Activated CD8-positive, alpha-beta memory T cell treated with anti-CD3 and anti-CD28 coated beads for 1 hour (primary cell): ENCODE measurements at regions not wholly inside any gene's neighbourhood (a gene's known extent, or its start where the extent isn't known, plus 50 kb on each side); places are given as distances from the start of the nearest gene placed in this dataset.

Experiments
- DNase-seq, 2 donors: peaks; one replicate each; pipeline ENCODE4 v3.0.0-alpha.2; 2020; ENCODE audit warnings: low read depth in 1 of 2; ENCODE audit errors: extremely low read depth in 1 of 2

GRCh38 chr3:135781026-135781815, 184.3 kb upstream of the PPP2R3A start:
- no peak for DNase-seq

GRCh38 chr3:135784557-135784956, 181.0 kb upstream of the PPP2R3A start:
- DNase-seq, result no peak

DNA sequence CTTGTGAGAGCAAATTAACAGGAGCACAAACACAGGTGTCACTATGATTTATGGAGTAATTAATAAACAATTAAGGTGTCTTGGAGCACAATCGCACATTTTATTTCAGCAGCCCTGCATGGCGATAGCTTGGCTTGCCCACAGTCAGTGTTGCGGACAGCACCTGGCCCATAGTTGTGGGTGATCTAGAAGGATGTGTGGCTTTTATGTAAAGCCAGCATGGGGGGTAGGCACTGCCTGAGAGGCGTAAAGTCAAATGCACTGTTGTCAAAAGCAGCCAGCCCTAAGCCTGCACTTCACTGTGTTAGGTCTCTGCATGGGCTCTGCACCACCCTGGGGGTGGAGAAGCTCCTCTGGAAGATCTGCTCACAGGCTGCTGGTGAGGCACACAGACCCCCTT, 177.4 kb upstream of the PPP2R3A start:
- DNase-seq, result no peak

DNA sequence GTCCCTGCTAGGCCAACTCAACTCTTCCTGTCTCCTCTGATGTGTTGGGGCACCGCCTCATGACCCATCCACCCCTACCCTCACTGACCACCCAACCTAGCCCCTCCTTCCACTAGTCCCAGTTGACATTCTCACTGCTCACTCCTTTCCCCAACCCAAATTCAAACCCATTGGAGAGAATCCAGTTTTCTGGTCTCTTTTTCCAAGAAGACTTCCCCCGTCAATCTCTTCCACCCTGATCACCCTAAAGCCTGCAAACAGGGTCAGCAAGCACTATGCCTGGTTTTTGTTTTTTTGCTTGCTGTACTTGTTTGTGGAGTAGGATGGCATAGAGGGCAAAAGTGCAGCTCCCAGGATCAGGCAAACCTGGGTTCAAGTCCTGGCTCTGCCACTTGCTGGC, 176.6 kb upstream of the PPP2R3A start:
- no peak for DNase-seq

DNA sequence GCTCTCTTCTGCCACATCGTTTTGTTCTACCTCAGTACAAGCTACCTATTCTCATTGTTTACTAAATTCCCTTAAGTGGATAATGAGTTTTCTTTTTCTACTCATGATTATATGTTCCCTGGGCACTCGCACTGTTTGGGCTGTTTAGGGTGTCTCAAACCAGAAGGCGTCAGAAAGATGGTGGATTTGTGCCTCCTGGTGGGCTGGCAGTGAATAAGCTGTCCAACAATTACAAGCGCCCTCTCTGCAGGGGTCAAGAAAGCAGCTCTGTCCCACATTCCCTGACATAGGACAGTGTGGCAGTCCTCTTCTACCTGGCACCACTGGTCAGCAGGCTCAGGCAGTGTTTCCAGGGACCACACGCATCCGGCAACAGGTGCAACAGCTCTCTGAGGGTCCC, 173.4 kb upstream of the PPP2R3A start:
- DNase-seq, result no peak

DNA sequence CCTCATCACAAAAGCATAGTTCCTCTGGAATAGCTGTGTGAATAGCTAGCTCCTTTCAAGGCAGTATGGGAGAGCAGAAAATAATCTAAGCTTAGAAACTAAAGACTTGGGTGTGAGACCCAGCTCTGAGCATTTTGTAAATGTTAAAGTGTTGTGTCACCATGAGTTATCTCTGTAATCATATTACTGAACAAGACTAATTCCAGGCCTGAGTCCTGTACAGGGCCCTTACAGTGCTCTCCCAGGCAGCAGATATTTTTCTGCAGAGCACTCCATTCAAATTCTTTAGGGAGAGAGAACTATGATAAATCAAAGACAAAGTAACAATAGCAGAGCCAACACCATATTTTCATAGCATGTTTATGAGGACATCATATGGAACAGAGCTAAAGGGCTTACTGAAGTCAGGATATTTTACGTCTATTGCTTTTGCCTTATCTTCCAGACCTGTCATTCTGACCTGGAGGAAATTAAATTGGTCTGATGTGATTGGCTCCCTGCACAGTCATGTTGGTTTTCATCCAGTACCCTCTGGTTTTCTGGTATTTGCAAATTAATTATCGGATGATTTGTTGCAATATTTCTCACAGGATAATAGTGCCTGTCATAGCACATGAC, 172.6 kb upstream of the PPP2R3A start:
- DNase-seq, result no peak

DNA sequence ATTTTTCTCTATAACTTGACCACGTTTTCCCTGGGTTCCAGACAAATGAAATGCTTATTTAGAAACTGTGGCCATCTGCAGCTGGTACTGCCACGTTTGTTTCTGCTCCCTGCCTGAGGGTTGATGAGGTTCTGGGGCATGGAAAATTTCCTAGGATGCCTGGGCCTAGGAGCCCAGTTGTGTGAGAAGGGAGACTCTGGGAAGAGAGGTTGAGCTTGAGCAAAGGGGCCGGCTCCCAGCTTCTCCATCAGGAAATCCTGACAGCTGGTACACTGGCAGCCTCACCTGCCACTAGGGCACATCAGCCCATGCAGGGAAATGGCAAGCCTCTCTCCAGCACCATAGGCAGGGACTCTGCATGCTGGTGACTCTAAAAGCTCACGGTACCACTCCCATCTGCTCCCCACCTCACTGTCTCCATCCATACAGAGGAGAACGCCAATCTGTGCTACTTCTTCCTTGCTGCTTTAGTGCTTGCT, 165.4 kb upstream of the PPP2R3A start:
- DNase-seq, result no peak

DNA sequence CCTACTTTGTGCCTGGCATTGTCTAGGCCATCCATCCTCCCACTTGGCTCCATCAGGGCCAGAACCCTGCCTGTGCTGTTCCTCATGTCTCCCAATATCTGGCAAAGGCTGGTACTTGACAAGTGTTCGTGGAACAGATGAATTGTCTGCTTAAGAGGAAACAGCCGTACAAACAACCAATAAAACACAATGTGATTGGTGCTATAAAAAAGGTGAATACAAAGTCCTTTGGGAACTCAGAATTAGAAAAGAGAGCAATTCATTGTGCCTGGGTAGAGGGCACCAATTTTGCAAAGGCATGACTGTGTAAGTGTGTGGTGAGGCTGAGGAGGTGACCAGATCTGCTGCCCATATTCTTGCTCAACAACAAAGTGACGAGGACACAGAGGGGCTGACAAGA, 164.5 kb upstream of the PPP2R3A start:
- no peak for DNase-seq

GRCh38 chr3:135802171-135802570, 163.4 kb upstream of the PPP2R3A start:
- no peak for DNase-seq

DNA sequence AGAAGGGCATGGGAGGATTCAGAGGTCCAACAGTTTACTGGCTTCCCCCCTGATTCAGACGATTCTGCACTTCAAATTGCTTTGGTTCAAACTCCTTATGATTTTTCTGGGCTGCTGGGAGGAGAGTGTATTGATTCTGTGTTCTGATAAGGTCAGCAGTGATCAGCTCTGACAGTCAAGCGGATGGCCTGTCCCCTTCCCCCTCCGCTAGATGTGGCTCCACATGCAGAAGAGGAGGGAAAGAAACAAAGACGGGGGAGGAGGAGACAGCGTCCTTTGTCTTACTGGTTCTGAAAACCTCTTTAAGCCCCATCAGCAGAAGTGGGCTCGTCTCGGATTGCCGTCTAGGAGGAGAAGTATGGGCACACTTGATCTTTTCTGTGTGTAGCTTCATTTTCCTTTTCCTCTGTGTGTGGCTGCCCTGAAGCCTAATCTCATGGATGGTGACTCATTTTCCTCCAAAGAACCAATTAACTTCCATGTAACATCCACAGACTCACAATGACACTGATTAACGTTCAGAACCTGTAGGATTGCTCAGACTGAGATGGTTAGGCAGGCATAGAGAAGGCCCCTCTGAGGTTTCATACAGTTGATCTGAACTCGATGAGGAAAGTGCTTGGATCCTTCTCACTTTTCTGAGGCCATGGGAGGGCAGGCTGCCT, 162.4 kb upstream of the PPP2R3A start:
- DNase-seq, result no peak

DNA sequence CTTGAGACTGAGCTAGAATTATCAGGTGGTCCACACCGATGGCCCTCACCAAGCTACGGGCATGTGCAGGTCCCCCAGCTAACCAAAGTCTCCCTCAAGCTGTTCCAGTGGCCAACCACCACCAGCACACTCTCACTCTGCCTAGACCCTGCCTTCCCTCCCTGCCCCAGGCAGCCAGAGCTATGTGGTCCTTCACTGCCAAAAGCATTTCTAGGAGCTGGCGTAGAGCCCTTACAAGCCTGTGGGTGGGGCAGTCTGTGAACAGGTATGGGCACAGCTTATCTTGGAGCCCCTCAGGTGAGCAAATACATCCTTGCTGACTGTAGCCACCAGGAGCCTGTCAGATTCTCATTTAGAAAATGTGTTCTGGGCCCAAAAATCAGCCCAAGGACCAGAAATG, 159.8 kb upstream of the PPP2R3A start:
- no peak for DNase-seq

GRCh38 chr3:135806317-135806716, 159.2 kb upstream of the PPP2R3A start:
- DNase-seq, result no peak

GRCh38 chr3:135807879-135808278, 157.6 kb upstream of the PPP2R3A start:
- no peak for DNase-seq

- no peak for DNase-seq
Measured at GRCh38 chr3:135809021-135809634, 156.4 kb upstream of the PPP2R3A start.

DNA sequence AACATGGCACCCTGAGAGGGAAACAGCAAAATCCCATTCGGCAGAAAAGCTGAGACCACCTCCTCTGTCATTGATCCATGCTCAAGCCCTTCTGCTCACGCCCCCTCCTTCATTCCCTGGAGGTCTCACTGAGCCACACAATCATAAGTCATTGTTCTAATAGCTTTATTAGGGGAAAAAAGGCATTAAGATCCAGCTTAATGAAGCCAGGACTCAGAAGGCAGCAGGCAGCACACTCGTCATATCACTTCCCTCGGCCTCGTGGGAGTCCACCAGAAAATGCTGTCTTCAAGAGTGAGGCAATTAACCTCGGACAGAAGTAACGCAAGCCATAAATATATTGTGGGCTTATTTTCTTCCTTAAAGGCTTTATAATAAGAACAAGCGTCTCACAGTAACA, 153.9 kb upstream of the PPP2R3A start:
- no peak for DNase-seq

DNA sequence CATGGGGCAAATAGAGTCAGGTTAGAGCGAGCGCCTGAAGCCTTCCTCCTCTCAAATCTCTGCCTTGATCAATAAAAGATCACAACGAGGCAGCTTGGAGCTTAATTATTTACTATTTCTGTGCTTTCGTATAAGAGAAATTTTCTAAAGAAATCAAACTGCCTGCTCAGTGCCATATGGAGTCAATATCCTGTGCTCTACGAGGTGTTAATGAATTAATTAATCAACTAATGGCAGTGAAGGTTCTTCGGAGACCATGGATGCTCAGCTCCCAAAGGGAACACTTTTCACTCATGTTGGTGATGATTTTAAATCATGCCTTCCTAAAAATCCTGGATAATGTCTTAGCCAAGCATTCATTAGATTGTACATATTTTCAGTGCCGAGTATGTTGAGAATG, 153.5 kb upstream of the PPP2R3A start:
- DNase-seq, result no peak

GRCh38 chr3:135834465-135834864, 131.1 kb upstream of the PPP2R3A start:
- no peak for DNase-seq

GRCh38 chr3:135837977-135838631, 127.4 kb upstream of the PPP2R3A start:
- no peak for DNase-seq

DNA sequence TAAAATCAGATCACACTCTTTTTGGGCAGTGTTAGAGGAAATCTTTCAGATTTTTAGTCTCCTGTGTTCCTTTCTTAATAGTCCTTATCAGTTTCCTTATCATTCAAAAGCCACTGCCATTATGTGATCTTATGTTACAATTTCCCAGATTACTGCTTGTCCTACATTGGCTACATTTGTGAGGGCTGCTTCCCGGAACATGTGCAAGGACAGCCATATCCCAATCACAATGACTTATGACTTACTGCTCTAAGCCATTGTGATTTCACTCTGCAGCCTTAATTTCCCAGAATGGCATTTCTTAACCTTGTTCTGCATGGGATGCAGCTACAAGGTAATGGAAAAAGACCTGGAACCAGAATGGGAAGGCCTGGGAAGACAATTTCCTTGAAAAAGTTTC, 125.1 kb upstream of the PPP2R3A start:
- DNase-seq, result no peak

GRCh38 chr3:135844386-135844785, 121.1 kb upstream of the PPP2R3A start:
- DNase-seq, result no peak

- DNase-seq, result no peak
Measured at GRCh38 chr3:135848051-135848450, 117.5 kb upstream of the PPP2R3A start.
